Esophagus mucosa (tissue), 1 donor: ENCODE measurements at regions not wholly inside any gene's neighbourhood (a gene's known extent, or its start where the extent isn't known, plus 50 kb on each side); places are given as distances from the start of the nearest gene placed in this dataset.

Experiments used
- ATAC-seq: fragments of 200-7000 bp; cut with Tn5 transposase; one replicate; pipeline ENCODE4 v1.9.1; 2020
- donor health status: DM: yes; HTN: yes; CAD: no.

DNA sequence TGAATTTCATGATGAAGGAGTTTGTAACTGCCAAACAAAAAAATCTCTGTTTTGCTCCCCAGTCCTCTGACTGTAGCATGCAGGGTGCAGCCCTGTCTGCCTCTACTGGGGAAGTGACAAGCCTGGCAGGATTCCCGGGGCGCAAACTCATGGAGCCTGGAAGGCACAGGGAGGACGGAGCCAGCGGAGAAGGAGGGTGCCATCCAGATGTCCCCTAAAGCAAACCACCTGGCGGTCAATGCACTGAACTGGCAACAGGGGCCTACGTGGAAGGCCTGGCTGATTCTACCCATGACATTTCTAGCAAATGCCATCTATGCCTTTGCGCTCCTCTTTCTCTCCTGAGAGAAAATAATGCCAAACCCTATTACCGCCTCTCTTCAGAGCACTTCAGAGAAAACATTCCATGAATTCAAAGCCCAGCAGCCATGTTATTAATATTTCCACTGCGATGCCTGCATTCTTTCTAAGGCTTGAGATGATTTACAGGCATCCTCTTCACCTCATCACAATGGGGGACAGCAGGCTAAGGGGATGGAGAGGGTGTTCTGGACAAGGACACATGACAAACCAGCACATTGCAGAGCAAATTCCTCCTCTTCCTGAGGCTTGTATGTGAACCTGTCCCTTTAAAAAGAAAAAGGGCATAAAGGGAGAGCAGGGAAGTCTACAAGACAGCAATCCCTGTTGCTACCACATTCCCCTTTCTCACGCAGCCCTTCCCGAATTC lies 329.3 kb upstream of the NOCT start:
- ATAC-seq = no peak

DNA sequence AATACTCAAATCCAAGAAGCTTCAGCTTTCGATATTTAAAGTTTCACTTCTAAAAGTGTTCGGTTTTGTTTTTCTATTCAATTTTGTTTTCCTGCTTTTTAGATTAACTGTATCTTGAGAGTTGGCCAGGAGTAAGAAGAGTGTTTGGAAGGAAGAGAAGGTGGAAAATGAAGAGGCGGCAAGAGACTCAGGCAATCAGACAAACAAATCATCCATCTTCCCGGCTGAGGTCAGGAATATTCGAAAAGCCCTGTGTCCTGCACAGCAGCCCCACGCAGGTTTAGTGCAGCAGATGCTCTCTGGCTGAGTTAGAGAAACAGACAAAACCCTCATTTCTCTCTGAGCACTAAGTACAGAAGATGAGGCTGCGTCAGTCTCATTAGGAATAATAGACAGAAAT lies 330.3 kb upstream of the NOCT start:
- no peak for ATAC-seq

DNA sequence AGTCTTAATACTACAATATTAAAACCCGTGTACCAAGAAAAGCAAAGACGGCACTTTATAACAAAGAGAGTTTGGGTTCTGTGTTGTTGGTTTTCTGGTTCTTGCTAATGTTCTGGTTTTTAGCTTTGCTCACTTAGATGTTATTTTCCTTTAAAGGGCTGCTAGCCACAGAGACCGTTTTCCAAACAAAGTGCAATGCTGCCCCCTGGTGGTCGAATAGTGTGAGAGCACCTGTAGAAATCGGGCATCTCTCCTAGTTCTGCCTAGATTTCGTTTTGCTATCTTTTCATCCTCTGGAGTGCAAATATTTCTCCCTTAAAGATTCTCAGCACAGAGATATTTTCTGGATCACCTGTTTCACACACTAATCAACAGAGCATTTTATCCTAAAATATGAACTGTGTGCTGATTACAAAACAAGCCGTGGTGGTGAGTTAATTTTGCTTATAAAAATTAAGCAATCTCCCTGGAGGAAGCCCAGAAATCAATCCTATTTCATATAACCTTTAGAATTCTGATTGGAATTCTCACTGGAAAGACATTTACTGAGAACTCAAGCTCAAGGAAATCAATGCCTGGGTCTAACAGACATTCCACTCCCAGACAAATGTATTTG lies 334.5 kb upstream of the NOCT start:
- peak; percentile 77 for ATAC-seq

DNA sequence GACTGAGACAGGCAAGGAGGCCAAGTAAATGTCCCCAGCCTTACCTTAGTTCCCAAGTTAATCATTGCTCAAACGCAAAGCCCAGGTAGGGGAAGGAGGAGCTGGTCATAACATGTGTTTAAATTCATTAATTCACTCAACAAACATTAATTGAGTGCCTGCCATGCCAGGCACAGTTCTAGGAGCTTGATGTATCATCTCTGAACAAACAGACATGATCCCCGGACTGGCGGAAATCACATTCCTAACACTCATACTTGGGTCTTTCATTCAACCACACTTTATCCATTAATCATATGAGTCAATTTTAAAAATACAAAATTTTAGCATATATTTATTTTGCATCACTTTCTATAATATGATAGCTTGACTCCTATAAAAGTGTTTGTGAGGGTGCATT lies 335.3 kb upstream of the NOCT start:
- peak; percentile 75 for ATAC-seq

DNA sequence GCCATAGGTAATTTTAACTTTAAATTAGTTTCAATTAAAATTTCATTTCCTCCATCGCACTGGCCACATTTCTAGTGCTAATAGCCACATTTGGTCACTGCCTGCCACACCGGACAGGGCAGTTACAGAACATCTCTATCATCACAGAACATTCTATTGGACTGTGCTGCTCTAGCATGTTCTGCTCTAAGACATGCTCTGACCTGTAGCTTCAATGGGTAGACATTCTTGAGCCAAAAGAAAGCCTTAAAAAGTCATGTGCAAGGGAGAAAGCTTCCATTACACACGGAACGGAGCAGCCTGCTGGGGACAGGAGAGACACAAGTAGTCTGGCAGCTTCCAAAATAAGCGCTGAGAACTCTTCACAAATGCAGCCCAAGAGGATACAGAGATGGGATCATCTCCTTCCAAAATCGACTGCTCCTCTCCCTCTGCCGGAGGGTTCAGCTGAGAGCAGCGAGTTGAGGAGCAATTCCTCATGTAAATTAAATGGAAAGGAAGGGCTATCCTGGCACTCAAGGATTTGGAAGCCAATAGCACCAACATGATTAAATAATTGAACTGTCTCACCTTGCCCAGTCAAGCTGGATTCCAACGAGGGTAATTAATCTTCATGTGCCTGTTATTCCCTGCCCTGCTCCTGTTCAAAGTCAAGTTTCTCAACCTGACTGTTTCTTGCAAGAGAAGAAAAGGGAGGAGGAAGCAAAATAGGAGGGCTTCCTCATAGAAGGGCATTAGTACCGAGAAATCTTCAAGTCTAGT lies 336.4 kb upstream of the NOCT start:
- ATAC-seq = peak; percentile 71

DNA sequence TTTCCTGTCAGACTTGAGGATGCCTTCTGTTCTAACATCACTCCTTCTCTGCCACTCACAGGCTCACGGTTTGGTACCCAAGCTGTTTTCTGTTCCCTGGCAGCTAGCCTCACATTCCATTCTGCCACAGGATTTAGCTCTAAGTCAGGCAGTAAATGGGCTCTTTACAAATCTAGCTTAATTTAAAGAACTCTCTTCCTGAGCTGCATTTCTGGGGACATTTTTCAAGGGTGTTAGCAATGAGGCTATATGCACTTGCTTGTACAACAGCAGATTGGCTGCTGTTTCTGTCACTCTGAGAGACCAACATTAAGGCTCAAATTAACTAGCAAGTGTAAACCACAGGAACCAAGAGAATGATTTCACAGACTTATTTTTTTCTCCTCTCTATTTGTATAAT lies 337.8 kb upstream of the NOCT start:
- no peak for ATAC-seq

DNA sequence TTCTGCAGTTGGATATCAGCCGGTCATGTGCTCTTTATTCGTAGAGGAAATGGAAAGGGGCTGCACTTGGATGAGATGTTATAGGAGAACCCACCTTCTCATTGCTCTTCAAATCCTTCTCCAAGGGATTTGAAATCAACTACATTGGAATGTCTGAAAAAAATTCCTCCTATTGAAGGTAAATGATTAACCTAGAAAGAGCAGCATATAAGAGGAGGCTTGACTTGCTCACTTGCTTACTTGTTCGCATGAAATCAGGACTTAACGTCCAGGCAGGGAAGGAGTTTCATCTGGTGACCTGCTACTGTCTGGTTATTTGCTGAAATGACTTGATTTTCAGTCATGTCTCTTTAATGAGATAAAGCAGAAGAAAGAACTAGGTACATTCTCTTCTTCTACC lies 338.4 kb upstream of the NOCT start:
- no peak for ATAC-seq

DNA sequence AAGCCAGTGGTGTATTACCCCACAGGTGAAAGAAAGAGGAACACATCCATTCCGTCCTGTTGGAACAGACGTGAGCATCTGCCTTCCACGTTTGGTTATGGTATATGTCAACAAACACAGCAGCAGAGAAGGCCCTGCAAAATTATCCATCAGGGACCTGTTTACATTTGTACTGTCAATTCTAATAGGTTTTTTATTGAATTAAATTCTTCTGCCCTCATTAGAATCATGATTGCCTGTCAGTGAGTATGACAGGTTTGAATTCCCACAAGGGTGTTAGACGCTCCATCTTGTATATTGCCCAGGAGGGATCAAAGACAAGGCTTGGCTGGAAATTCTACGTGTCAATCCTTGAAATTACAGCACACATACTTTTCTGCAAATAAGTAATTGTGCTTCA lies 339.9 kb upstream of the NOCT start:
- no peak for ATAC-seq

DNA sequence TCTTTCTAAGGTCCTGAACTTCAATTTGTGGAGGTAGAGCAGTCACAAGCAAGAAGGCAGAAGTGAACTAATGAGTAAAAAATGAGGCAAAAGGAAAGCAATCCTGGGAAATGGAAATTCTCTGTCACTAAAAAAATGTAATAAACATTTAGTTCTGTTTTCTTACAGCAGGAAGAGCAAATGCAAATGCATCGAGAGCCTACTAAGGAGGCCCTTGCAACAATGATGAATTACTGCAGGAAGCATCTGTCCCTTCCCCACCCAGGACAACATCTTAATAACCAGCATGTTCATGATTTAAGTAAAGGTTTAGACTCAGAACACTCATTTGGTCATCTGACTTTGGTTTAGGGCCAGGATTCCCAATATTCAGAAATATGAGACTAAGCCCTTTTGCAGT lies 341.4 kb upstream of the NOCT start:
- no peak for ATAC-seq

DNA sequence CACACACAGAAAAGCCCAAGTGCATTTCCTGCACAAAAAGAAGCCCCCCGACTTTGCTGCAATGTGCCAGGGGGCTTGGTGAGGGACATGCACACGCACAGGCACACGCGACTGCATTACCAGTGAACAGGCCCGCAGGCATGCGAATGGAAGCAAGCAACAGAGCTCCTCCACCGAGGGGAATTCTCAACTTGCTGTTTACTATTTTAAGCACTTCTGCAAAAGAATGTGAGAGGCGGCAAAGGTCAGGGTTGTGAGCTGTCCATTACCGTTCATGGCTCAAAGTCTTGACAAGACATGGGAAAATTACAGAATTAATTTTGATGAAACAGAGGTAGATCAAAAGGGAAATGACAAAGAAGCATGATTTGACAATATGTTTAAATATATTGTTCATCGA lies 342.5 kb upstream of the NOCT start:
- ATAC-seq = no peak

DNA sequence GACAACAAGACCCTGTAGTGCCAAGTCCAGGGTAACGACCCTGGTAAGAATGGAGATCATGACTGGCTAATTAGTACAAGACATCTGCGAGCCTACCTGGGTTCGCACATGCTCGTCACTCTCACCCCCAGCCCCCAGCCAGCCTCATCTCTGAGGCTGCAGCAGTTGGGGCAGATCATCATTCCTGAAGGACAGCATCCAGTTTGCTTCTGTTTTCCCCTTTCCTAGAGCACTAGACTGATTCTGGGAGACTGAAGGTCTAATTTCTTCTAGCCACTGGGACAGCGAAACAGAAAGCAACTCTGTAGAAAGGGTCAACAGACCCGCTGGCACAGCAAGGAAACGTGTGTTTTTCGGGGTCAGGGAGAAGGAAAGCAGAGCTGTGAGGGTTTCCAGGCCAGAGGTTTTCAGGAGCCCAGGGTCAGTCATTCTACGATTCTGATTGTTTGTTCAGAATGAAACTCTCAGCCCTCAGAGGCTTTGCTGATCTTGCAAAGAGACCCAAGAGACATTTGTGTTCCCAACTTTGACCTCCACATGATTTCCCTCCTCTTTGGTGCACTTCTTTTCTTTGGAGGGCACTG lies 343.1 kb upstream of the NOCT start:
- ATAC-seq = no peak

DNA sequence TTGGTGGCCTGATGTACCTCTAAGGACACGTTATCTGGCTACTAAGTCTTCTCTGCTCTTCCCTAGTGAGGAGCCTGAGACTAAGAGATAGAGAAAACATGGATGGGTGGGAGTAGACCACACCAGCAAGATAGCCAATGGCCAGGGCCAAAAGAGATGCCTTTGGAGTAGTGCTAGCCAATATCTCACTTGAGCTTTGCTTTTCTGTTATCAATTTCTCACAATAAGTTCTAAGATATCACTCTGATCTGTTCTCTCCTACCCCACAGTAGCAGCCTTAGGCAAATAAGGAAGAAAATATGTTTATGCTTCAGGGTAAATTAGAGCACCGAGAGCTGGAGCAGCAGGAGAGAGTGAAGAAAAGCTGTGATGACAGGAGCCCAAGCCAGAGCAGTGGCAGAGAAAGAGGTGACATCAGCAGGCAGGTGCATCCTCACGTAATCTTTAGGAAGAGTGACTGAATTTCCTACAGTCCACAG lies 343.9 kb upstream of the NOCT start:
- ATAC-seq = no peak

DNA sequence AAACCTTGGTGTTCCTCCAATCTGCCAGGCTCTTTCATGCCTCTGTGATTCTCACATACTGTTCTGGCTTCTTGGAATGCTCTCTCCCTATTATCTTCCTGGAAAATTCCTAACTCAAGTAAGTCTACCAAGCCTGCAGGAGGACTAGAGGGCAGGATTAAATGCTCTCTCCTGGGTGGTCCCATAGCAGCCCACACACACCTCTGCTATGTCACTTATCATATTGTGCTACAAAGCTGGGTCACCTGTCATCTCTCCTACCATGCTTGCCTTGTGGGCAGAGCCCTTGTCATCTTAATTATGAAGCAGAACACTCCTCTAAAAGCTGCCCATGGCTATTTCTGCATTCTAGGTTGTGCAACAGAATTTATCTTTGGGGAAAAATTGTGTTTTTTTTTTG lies 344.5 kb upstream of the NOCT start:
- no peak for ATAC-seq

DNA sequence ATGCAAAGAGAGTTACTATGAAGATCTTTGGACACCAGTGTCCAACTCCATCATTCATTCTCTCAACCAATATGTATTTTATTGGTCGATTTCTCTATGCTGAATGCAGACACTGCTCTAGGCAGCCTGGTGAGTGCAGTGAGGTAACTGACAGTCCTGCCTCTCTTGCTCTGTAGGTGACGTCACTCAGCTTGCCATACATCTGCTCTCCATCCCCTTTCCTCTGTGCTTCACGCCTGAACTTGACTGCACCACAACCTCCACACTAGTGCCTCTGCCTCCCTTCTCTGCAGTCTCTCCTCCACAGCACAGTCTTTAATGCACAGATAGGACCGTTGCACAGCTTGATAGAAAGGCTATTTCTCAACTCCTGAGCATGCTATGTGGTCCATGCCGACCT lies 344.9 kb upstream of the NOCT start:
- no peak for ATAC-seq

DNA sequence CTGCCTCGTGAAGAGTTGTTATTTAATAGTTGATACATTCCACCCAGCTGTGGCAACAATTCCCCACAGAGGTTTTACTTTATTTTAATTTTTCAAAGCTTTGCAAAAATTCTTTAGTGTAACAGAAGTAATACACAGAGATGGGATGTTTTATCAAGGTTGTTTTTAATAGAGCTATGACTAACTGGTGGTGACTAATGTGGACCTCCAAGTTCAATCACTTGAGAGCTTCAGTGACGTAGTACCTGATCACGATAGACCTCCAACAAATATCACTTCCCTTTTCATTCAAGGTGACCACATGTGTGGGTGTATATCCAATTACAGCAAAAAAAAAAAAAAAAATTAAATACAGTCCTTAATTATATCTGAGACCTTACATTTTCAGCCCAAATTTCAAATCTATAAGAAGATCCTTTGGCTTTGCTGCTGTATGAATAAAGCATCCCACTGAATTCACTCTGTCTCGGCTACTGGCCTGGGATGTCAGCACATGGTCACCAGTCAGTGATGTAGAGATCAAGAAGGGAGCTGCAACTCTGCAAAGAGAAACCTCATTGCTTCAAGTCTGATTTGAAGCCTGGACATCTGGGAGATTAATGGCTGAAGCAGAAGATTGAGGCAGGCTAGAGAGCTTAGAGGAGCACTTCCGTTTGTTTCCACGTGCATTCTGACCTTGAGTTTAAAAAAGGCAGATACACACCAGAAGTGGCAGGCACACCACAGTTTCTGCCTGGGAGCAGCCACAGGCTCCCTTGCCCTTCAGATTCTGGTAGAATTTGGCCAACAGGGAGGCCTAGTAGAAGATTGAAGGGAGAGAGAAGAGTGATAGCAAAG lies 345.9 kb upstream of the NOCT start:
- ATAC-seq = no peak

DNA sequence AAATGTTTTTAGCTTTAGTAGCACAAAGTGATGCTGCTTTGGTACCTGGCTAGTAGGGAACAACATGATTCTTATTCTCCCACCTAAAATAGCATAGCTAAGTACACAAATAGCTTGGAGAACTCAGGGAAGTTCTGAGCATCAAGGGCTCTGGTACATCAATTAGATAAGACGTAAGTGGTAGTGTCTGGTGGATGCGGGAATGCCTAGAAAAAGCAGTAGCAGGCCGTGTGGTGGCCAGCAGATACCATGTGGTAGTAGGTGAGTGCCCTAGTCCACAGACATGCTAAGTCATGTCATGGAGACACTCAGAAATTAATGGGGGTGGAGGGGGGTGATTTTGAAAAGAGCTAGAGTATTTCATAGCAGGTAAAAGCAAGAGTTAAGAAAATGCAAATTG lies 347.3 kb upstream of the NOCT start:
- ATAC-seq = no peak

DNA sequence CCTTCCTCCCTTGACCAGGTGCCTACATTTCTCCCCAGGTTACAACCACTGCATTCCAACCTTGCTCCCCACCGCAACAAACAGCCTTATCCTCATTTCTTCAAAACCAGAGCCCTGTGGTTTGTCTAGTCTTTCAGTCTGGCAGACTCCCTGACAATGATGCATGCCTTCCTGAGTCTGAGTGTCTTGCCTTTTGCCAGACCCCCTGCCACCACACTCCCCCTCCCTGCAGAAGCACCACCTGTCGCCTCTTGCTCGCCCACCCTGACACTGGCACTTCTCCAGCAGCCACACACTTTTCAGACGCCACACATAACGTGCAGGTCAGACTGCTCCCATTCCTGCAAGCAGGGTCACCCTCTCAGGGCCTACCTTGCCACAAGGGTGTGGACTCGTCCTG lies 349.2 kb upstream of the NOCT start:
- no peak for ATAC-seq

DNA sequence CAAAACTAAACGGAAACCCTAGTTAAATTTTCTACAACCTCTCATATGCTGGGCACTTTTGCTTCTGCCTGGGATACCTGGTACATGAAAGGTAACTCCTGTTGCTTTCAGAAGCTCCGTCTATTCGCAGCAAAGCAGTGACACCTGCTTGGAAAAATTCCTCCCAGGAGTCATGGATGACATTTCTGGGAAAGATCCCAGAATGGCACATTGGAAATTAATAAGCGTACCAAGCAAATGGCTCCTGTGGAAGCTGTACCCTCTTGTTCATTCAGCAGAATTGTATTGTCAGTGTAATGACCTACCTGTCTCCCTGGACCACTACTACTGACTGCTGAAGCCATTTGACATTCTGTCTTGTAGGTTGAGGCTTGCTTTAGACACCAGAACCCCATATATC lies 349.7 kb upstream of the NOCT start:
- no peak for ATAC-seq

DNA sequence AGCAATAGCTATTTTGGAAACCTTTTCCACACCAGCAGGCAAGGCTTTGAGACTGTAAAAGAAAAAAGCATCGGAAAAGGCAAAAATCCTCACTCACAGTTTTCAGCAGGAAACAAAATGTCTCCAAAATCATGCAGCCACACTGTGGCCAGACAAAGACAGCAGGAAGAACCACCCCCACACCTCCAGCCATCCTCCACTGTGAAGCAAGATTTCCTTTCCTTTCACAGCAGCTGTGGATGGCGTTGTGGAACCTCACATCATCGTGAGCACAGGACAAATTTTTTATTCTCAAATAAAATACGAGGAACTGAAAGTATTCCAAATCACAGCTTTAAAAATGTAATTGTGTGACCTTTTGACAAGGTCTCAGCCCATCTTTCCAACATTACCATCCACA lies 351.7 kb upstream of the NOCT start:
- ATAC-seq = no peak

DNA sequence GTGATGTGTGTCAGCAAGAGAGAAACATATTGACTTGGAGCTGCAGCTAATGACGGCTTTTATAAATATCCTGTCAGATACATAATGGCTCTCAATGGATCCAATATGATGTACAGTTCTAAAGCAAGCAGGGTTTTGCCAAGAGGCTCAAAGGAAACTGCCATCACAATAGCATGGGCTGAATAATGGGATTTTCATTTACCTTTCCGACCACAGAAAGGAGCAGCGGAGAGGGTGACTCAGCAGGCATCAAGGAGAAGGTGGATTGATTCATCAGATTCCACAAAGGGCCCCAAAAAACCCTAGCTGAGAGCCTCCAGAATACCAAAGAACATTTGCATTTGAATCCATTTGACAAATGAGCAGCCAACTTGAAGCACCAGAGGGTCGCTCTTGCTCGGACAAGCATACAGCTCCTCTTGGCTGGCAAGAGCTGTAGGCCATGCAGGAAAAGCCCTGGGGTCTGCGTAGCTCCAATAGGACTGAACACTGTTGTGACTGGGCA lies 355.7 kb upstream of the NOCT start:
- ATAC-seq = no peak

DNA sequence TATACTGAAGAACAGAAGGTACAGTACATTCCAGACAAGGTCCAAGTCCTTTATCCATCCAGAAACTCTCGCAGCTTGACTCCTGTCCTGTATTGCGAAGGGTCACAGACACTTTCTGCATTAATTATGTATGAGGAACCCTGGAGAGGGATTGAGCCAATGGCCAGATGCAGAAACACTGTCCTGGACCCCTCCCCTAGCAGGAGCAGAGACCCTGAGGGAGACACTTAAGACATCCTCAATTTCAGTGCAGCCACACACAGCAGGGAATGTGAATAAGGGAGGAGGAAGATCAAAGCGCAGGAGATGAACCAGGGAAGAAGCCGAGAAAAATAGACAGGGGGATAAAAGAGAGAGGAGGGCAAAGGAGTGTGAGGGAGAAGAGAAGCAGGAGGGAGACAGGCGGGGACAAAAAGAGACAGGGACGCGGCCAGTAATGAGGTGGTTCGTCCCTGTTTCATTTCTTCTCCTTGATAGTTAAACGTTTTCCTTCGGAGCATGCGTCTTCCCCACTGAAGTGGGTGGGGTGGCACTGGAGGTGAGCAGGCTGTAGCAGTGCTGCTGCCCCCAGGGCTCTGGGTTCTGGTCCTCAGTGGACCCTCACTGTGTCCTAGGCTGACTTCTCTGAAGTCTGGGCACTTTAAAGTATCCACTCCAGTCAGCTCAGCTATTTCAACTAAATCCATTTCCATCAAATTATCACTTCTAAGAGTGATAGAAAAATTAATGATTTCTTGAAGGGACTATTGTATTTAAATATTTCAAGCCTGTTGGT lies 356.4 kb upstream of the NOCT start:
- ATAC-seq = no peak

DNA sequence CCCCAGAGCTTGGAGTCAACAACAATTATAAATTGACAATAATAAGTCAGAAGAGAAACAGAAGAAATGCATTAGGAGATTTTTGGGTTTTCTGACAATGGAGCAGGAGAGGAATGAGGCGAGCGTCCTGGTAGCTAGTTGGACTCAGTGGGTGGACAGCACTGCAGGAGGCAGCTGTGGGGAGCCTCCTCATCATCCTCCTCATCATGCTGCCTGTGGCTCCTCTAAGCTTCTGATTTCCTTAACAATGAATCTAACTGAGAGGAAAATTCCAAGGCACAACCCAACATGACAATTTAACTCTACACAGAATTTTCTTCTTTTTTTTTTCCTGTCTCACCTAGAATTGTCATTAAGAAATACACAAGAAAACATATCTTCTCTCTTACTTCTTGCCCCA lies 357.1 kb upstream of the NOCT start:
- no peak for ATAC-seq
